ENCODE measurements at regions not wholly inside any gene's neighbourhood (a gene's known extent, or its start where the extent isn't known, plus 50 kb on each side); places are given as distances from the start of the nearest gene placed in this dataset.

- Histone ChIP-seq H3K9me3 (ENCODE audit: low read depth) (no peaks in the 10 kb centered on the region), H3K27ac (no peak overlapping the region), H3K4me1 (ENCODE audit: low read depth) (no peaks in the 10 kb centered on the region), H3K36me3 (no peaks in the 10 kb centered on the region), H3K4me3 (no peak overlapping the region), H3K27me3 (no peaks in the 10 kb centered on the region)
- peak; percentile 24 to 97 for DNase-seq (ENCODE audit: low read depth in 1 of 2, low spot score in 1 of 2)
- no peak for TF ChIP-seq CTCF (IDR thresholded peaks at IDR 0.05; ENCODE audit: low read depth, low read length)
Measured at GRCh38 chr2:222993920-222994650, 57.9 kb upstream of the KCNE4 start.

- Histone ChIP-seq H3K4me1 (ENCODE audit: low read depth) (no peaks in the 10 kb centered on the region), H3K9me3 (ENCODE audit: low read depth) (no peaks in the 10 kb centered on the region), H3K27ac (no peak overlapping the region), H3K27me3 (no peaks in the 10 kb centered on the region), H3K4me3 (no peak overlapping the region), H3K36me3 (no peaks in the 10 kb centered on the region)
- TF ChIP-seq CTCF (IDR thresholded peaks at IDR 0.05; ENCODE audit: low read depth, low read length): no peak
- no peak for DNase-seq (ENCODE audit: low read depth in 1 of 2, low spot score in 1 of 2)
Measured at GRCh38 chr2:222998459-222998858, 53.5 kb upstream of the KCNE4 start.

GRCh38 chr2:223000872-223001796 is 50.9 kb upstream of the KCNE4 start:
- Histone ChIP-seq H3K27ac (no peak overlapping the region), H3K4me3 (no peak overlapping the region), H3K27me3 (no peaks in the 10 kb centered on the region), H3K4me1 (ENCODE audit: low read depth) (no peaks in the 10 kb centered on the region), H3K36me3 (no peaks in the 10 kb centered on the region), H3K9me3 (ENCODE audit: low read depth) (no peaks in the 10 kb centered on the region)
- DNase-seq (ENCODE audit: low read depth in 1 of 2, low spot score in 1 of 2): no peak
- no peak for TF ChIP-seq CTCF (IDR thresholded peaks at IDR 0.05; ENCODE audit: low read depth, low read length)

- Histone ChIP-seq H3K36me3 (no peaks in the 10 kb centered on the region), H3K27ac (no peak overlapping the region), H3K9me3 (ENCODE audit: low read depth) (no peaks in the 10 kb centered on the region), H3K4me3 (no peak overlapping the region), H3K4me1 (ENCODE audit: low read depth) (no peaks in the 10 kb centered on the region), H3K27me3 (no peaks in the 10 kb centered on the region)
- TF ChIP-seq CTCF (IDR thresholded peaks at IDR 0.05; ENCODE audit: low read depth, low read length): no peak
- DNase-seq (ENCODE audit: low read depth in 1 of 2, low spot score in 1 of 2): no peak
Measured at GRCh38 chr2:223001797-223002175, 50.2 kb upstream of the KCNE4 start.
